HG03175 (cell line): ENCODE measurements at regions not wholly inside any gene's neighbourhood (a gene's known extent, or its start where the extent isn't known, plus 50 kb on each side); places are given as distances from the start of the nearest gene placed in this dataset.
"Not testable (repeated sequence)": the region's sequence is repeated elsewhere in the genome, so short reads cannot be mapped to it uniquely, and the experiment has no call there.

Source experiments
- ATAC-seq: cut with Tn5 transposase; IDR thresholded peaks from one replicate; pipeline ENCODE4 v1.9.1; 2021; ENCODE audit warnings: mild to moderate bottlenecking, moderate library complexity; ENCODE audit not compliant: unreplicated experiment

DNA sequence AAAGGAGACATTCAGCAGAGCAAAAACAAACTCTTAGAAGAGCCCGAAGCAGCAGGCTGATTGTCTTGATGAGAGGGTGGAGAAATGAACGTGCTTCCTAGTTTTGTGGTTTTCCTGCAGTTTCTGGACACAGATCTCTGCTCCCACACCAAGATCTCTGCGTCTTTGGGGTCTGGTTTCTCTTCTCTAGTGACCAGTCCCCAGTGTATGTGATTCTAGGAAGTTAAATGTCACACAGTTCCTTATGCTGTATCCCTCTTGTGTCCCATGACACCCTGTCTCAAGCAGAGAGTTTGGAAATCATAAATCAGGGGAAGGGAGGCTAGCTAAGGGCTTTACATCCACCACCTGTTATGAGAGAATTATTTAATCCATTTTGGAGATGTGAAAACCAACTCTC, 55.4 kb upstream of the KLF14 start:
- ATAC-seq, result no peak

DNA sequence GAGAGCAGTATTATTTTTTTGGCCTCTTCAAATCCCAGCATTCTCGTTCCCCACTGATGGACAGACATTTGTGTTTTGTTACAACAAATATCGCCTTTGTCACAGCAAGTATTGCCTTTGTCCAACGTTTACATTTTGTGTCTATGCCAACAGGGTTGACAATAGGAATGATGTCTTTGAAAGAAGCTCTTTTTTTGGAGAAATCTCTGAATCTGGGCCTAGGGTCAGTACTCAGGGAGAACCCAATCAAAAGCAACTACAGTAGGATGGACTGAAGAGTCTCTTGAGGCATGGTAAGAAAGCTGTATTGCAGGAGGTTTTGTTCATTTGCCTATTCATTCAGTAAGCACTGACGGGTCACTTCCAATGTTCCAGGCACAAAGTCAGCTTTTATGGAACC, 57.7 kb upstream of the KLF14 start:
- ATAC-seq, result no peak

- no peak for ATAC-seq
Measured at GRCh38 chr7:130793855-130794618, 60.0 kb upstream of the KLF14 start.

DNA sequence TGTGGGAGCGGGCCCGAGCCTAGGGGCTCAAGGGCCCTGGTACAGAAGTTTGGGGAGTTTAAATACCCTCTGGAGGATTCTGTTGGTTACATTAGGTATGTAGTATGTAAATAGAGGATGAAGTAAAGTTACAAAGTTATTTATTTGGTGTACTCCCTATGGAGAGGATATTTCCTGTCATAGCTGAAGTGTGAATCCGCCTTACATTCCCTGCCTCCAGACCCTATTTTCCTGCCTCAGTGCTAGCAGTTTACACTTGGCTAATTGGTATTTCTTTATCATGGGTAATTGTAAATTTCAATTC, 60.6 kb upstream of the KLF14 start:
- ATAC-seq, result no peak

DNA sequence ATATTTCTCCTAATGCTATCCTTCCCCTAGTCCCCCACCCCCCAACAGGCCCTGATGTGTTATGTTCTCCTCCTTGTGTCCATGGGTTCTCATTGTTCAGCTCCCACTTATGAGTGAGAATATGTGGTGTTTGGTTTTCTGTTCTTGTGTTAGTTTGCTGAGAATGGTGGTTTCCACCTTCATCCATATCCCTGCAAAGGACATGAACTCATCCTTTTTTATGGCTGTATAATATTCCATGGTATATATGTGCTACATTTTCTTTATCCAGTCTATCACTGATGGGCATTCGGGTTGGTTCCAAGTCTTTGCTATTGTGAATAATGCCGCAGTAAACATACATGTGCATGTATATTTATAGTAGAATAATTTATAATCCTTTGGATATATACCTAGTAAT, 62.4 kb upstream of the KLF14 start:
- ATAC-seq, result not testable (repeated sequence)

DNA sequence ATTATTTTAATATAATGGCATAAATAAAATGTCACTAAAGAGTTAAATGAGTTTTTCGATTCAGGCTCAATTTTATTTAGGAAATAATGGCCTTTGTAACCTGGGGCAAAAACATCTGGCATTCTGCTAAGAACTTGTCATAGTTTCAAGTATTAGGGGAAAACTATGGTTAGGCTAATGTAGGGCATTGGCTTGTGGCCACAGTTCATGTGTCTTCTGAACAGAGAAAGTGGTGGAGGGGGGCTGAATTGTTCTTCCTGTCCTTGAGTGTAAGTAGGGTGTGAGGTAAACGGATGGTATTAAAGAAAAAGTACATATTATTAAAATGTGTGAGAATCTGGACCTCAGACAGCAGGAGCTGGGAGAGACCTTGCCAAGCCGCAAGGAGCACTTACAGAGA, 69.1 kb upstream of the KLF14 start:
- ATAC-seq, result no peak

- ATAC-seq, result no peak
Measured at GRCh38 chr7:130804220-130804619, 70.2 kb upstream of the KLF14 start.

DNA sequence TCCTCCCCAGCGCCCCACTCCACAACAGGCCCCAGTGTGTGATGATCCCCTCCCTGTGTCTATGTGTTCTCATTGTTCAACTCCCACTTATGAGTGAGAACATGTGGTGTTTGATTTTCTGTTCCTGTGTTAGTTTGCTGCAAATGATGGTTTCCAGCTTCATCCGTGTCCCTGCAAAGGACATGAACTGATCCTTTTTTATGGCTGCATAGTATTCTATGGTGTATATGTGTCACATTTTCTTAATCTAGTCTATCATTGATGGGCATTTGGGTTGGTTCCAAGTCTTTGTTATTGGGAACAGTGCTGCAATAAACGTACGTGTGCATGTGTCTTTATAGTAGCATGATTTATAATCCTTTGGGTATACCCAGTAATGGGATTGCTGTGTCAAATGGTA, 78.8 kb upstream of the KLF14 start:
- not testable (repeated sequence) for ATAC-seq

DNA sequence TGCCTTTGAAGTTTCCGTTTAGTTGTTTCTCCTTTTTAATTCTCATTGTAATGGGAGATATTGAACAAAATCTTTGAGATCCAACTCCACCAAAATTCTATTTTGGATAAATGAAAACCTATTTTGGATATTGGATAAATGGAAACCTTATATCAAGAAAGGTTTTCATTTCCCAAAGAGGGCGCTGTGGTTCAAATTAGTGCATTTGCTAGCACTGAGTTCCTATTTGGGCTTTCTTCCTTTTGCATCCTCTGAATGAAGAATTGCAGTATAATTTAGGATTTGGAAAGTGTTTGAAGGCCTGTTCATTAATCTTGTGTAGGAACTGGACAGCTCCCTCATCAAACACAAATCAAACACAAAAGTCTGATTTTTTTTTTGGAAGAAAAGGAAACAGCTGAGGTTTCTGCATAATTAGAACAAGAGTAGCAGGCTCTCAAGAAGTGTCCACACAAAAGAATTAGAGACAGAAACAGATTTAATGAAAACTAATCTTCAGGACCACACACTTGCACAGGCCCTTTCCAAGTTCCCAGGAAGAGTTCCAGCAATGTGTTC, 80.8 kb upstream of the KLF14 start:
- no peak for ATAC-seq

DNA sequence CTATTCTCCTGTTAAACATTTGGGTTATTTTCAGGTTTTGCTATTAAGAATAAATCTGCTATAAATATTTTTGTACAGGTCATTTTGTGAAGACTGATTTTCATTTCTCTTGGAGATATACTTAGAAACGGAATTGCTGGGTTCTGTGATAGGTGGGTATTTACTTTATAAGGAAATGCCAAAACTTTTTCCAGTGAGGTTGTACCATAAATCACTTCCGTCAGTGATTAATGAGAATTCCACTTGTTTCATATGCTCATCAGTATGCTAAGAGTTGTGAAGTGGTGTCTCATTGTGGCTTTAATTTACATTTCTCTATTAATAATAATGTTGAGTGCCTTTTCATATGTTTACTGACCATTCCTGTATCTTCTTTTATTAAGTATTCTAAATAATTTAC, 84.0 kb upstream of the KLF14 start:
- no peak for ATAC-seq

DNA sequence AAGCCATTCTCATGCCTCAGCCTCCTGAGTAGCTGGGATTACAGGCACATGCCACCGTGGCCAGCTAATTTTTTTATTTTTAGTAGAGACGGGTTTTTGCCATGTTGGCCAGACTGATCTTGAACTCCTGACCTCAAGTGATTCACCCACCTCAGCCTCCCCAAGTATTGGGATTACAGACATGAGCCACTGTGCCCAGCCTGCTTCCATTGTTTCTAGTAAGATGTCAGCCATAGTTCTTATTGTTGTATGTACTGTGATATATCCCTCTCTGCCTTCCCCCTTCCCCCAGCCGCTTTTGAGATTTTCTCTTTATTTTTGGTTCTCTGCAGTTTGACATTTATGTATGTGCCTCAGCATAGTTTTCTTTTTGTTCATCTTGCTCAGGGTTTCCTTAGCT, 87.9 kb upstream of the KLF14 start:
- no peak for ATAC-seq

- ATAC-seq, result no peak
Measured at GRCh38 chr7:130822642-130823041, 88.6 kb upstream of the KLF14 start.

DNA sequence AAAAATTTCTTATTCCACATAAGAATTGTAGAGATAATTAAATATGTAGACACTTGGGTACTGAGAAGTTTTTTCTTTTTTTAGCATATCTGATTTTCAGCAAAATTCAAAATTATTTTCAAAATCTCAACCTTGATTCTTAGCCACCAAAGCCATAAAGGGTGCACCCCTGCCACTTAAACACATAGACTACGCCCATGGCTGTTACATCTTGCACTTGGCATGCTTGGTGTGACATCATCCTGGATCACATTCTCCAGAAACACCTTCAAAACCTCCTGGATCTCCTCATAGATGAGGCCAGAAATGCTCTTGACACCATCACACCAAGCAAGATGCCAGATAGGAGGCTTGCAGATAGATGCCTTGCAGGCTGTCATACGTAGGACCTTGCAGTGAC, 89.1 kb upstream of the KLF14 start:
- ATAC-seq, result no peak

DNA sequence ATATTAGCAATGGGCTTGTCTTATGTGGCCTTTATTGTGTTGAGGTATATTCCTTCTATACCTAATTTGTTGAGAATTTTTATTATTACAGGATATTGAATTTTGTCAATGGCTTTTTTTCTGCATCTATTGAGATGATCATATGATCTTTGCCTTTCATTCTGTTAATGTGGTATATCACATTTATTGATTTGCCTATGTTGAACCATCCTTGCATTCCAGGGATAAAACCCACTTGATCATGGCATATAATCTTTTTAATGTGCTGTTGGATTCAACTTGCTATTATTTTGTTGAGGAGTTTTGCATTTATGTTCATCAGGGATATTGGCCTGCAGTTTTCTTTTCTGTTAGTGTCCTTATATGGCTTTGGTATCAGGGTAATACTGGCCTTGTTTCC, 91.8 kb upstream of the KLF14 start:
- ATAC-seq, result no peak

GRCh38 chr7:130829415-130829814, 95.4 kb upstream of the KLF14 start:
- ATAC-seq, result no peak

- no peak for ATAC-seq
Measured at GRCh38 chr7:130831322-130831721, 97.3 kb upstream of the KLF14 start.

DNA sequence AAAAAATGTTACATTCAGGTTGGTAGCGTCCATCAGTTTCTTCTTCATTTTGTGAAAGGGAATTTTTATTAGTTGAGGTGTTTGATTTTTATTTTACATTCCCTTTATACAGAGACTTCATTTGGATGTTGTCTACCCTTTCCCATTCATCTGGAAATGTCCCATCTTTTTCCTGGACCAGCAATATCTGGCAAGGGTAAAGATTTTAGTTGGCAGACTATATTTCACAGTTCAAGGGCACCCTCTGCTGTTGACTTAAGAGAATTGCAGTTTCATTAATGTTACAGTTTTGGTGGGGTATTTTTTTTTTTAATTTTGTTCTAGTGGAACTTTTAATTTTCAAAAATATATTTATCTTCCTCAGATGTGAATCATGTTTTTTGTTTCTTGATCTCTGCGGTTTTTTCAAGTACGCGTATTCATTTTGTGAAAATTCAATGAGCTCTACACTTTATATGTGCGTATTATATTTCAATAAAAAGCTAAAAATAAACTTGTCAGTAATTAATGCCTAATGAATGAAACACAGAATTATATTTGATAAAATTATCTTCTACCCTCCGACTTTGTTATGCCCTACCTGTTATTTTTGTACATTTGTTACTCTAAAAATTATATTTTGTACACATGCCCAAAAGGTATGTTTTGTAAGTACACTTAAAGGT, 97.9 kb upstream of the KLF14 start:
- ATAC-seq, result no peak

GRCh38 chr7:130838738-130839137, 104.7 kb upstream of the KLF14 start:
- ATAC-seq, result no peak

- ATAC-seq, result no peak
Measured at GRCh38 chr7:130840599-130840998, 106.6 kb upstream of the KLF14 start.

DNA sequence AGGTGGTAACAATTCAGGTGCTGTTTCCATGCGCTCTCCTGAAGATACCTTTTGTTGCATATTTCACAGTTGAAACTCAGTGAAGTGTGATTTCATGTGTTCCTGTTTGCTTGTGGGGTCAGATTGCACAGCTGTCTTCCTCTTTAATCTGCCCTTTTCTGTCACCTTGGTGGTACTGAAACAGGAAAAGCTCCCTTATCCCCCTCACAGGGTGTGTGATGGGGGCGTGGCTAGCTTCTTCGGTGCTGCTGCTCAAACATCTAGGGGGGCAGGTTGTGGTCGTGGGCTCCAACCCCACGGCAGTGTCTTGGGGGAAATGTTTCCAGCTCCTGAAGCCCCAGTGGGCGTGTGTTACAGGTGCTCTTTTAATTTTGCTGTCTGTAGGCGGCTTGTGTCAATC, 107.4 kb upstream of the KLF14 start:
- no peak for ATAC-seq

DNA sequence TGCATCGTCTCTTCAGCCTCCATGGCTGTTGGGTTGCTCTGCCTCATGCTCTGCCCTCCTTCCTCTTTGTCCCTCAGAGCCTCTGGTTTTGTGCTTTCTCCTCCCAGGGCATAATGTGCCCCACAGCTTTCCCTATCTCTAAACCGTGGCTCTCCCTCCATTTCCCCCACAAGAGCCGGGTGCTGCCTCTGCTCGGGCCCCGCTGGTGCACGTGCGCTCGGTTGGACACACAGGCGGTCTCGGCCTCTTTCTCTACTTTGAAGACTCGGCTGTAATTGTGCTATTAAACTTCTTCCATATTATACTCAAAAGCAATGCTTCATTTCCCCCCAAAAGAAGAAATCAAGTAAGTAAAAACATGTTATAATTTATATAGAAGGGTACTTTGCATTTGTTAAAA, 109.7 kb upstream of the KLF14 start:
- ATAC-seq, result no peak

DNA sequence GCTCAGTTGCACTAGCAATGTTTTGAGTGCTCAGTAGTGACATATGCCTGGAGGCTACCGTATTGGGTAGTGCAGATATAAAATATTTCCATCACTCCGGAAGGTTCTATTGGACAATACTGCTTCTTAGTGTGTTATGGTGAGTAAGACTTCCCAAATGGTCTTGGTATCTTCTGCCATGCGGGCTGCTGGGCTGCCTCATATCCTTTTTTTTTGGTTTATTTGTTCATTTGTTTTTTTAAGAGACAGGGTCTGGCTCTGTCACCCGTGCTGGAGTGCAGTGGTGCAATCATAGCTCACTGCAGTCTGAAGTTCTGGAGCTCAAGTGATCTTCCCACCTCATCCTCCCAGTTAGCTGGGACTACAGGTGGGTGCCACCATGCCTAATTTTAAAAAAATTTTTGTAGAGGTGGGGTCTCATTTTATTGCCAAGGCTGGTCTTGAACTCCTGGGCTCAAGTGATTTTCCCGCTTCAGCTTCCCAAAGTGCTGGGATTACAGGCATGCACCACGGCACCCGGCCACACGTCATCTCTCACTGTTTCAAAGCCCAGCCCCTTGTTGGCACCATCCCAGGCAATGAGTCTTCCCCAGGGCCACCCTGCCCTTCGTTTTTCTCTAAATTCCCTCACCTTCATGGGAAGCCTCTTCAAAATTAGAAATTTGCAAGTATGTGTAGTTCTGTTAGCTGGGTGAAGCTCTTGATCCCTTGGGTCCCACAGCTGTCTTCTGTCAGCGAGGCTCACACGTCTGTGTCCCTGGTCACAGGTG, 111.0 kb upstream of the KLF14 start:
- no peak for ATAC-seq
